ENCODE measurements at regions not wholly inside any gene's neighbourhood (a gene's known extent, or its start where the extent isn't known, plus 50 kb on each side); places are given as distances from the start of the nearest gene placed in this dataset.

DNA sequence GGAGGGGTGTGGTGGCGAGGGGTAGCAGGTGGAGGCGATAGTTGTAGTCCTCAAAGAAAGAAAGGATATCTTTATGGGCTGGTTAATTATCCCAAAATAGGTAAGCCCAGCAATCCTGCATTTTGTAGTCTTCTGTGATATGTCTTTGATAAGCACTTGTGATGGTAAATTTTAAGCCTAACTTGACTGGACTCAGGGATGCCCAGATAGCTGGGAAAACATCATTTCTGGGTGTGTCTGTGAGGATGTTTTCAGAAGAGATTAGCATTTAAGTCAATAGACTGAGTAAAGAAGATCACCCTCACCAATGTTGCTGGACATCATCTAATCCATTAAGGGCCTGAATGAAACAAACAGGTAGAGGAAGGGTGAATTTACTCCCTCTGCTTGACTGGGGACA lies 124.8 kb upstream of the RIPOR2 start:
- Histone ChIP-seq H4K91ac (ENCODE audit: insufficient read length, low read depth, low read length) (no peak overlapping the region), H3K23me2 (ENCODE audit: insufficient read length, low read depth, low read length, poor library complexity, severe bottlenecking) (no peaks in the 10 kb centered on the region), H2AFZ (ENCODE audit: low read length) (no peak overlapping the region), H3K4me2 (ENCODE audit: insufficient read depth, insufficient read length, low read length) (no peak overlapping the region), H2BK5ac (ENCODE audit: insufficient read length, low read length) (no peak overlapping the region), H3K56ac (ENCODE audit: insufficient read length, low read depth, low read length) (no peak overlapping the region), H3K4ac (ENCODE audit: low read depth, low read length) (no peak overlapping the region), H2BK15ac (ENCODE audit: low read depth, low read length) (no peak overlapping the region), H2BK20ac (ENCODE audit: low read depth, low read length, poor library complexity, severe bottlenecking) (no peak overlapping the region), H3K27ac (ENCODE audit: insufficient read length, low read depth, low read length) (no peak overlapping the region), H3K79me2 (ENCODE audit: insufficient read depth, low read length) (no peaks in the 10 kb centered on the region), H3K9me3 (ENCODE audit: control insufficient read depth, low read depth, low read length) (no peaks in the 10 kb centered on the region), H2AK5ac (ENCODE audit: insufficient read length, low read length) (no peak overlapping the region), H4K8ac (replicated peaks; ENCODE audit: insufficient read length, low read depth, low read length) (no peak overlapping the region), H3K9ac (ENCODE audit: extremely low read depth, insufficient read length, low read length) (no peak overlapping the region), H3T11ph (ENCODE audit: low read length) (no peak overlapping the region), H4K5ac (ENCODE audit: insufficient read length, low read depth, low read length) (no peak overlapping the region), H3K27me3 (ENCODE audit: insufficient read depth, low read length) (no peaks in the 10 kb centered on the region), H3K4me1 (ENCODE audit: insufficient read depth, low read length) (peaks cover 2% of the 10 kb centered on the region; the same call in 1 of the 2 replicates), H3K79me1 (ENCODE audit: insufficient read depth, low read depth, low read length, poor library complexity, severe bottlenecking) (no peaks in the 10 kb centered on the region), H3K23ac (ENCODE audit: insufficient read length, low read depth, low read length) (no peak overlapping the region), H3K18ac (ENCODE audit: insufficient read length, low read depth, low read length) (no peak overlapping the region), H4K20me1 (ENCODE audit: control insufficient read depth, insufficient read depth, insufficient read length) (no peaks in the 10 kb centered on the region), H2BK12ac (ENCODE audit: insufficient read length, low read depth, low read length) (no peak overlapping the region), H2BK120ac (ENCODE audit: low read depth, low read length, poor library complexity, severe bottlenecking) (no peak overlapping the region), H3K14ac (ENCODE audit: insufficient read depth, low read length) (no peak overlapping the region)
- H3K4me3 Mint-ChIP-seq, result no peak overlapping the region
- peak overlapping the region in 1 of 3 experiments; percentile 95; a peak in 3 of 7 replicates for H3K27ac Mint-ChIP-seq
- H3K27me3 Mint-ChIP-seq (ENCODE audit: low read depth), result peaks cover 2% of the 10 kb centered on the region; the same call in 1 of the 2 replicates
- H3K4me1 Mint-ChIP-seq, result peaks cover 25 to 27% of the 10 kb centered on the region in 2 experiments
- no CpG with 5 or more reads among the region's 2 CpGs for WGBS (ENCODE audit: extremely low coverage, insufficient read length, low lambda C conversion rate)
- H3K9me3 Mint-ChIP-seq, result peaks cover 9 to 14% of the 10 kb centered on the region in 2 experiments; a peak in 4 of 5 replicates
- H3K36me3 Mint-ChIP-seq (ENCODE audit: insufficient read depth in 1 of 3, low read depth in 3 of 3), result peaks cover 2 to 11% (median 9%) of the 10 kb centered on the region in 3 experiments; a peak in 5 of 7 replicates
- TF ChIP-seq, protein P1, sequence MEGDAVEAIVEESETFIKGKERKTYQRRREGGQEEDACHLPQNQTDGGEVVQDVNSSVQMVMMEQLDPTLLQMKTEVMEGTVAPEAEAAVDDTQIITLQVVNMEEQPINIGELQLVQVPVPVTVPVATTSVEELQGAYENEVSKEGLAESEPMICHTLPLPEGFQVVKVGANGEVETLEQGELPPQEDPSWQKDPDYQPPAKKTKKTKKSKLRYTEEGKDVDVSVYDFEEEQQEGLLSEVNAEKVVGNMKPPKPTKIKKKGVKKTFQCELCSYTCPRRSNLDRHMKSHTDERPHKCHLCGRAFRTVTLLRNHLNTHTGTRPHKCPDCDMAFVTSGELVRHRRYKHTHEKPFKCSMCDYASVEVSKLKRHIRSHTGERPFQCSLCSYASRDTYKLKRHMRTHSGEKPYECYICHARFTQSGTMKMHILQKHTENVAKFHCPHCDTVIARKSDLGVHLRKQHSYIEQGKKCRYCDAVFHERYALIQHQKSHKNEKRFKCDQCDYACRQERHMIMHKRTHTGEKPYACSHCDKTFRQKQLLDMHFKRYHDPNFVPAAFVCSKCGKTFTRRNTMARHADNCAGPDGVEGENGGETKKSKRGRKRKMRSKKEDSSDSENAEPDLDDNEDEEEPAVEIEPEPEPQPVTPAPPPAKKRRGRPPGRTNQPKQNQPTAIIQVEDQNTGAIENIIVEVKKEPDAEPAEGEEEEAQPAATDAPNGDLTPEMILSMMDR (conservative IDR thresholded peaks at IDR 0.05), result no peak
- no peak for DNase-seq

Data from H9 (cell line).